ENCODE measurements at regions not wholly inside any gene's neighbourhood (a gene's known extent, or its start where the extent isn't known, plus 50 kb on each side); places are given as distances from the start of the nearest gene placed in this dataset.

DNA sequence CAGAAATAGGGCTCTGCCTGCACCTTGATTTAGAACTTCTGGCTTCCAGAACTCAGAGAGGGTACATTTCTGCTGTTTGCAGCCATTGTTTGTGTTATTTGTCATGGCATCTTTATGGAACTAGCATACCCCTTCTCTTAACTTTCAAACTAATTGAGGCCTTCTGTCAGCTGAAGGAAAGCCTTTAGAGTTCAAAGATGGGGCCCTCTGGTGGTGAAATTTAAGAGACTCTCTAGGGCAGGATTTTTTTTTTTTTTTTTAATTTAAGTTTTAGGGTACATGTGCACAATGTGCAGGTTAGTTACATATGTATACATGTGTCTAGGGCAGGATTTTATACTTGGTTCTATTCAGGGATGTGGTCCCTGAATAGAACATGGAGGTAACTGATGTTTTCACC, 260.6 kb upstream of the LINC00305 start:
- TF ChIP-seq MEF2D (tag; conservative IDR thresholded peaks at IDR 0.05; ENCODE audit: low read depth) = no peak
- TF ChIP-seq, protein P1, sequence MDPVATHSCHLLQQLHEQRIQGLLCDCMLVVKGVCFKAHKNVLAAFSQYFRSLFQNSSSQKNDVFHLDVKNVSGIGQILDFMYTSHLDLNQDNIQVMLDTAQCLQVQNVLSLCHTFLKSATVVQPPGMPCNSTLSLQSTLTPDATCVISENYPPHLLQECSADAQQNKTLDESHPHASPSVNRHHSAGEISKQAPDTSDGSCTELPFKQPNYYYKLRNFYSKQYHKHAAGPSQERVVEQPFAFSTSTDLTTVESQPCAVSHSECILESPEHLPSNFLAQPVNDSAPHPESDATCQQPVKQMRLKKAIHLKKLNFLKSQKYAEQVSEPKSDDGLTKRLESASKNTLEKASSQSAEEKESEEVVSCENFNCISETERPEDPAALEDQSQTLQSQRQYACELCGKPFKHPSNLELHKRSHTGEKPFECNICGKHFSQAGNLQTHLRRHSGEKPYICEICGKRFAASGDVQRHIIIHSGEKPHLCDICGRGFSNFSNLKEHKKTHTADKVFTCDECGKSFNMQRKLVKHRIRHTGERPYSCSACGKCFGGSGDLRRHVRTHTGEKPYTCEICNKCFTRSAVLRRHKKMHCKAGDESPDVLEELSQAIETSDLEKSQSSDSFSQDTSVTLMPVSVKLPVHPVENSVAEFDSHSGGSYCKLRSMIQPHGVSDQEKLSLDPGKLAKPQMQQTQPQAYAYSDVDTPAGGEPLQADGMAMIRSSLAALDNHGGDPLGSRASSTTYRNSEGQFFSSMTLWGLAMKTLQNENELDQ (CRISPR knock-in tag; IDR thresholded peaks at IDR 0.05; ENCODE audit: borderline replicate concordance) = no peak
- TF ChIP-seq, protein P2, sequence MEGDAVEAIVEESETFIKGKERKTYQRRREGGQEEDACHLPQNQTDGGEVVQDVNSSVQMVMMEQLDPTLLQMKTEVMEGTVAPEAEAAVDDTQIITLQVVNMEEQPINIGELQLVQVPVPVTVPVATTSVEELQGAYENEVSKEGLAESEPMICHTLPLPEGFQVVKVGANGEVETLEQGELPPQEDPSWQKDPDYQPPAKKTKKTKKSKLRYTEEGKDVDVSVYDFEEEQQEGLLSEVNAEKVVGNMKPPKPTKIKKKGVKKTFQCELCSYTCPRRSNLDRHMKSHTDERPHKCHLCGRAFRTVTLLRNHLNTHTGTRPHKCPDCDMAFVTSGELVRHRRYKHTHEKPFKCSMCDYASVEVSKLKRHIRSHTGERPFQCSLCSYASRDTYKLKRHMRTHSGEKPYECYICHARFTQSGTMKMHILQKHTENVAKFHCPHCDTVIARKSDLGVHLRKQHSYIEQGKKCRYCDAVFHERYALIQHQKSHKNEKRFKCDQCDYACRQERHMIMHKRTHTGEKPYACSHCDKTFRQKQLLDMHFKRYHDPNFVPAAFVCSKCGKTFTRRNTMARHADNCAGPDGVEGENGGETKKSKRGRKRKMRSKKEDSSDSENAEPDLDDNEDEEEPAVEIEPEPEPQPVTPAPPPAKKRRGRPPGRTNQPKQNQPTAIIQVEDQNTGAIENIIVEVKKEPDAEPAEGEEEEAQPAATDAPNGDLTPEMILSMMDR (IDR thresholded peaks at IDR 0.05 in 2 of 3, conservative IDR thresholded peaks at IDR 0.05 in 1 of 3; ENCODE audit: insufficient read depth in 2 of 3, low read depth in 1 of 3, low read length in 3 of 3) = no peak
- TF ChIP-seq ZBTB8A (IDR thresholded peaks at IDR 0.05; ENCODE audit: partially characterized antibody) = no peak

All from K562 (cell line).